GM19025 (cell line): ENCODE measurements at regions not wholly inside any gene's neighbourhood (a gene's known extent, or its start where the extent isn't known, plus 50 kb on each side); places are given as distances from the start of the nearest gene placed in this dataset.
A peak's percentile ranks its signal among the peaks of the same experiment; 100 is the strongest.
"Not testable (repeated sequence)": the region's sequence is repeated elsewhere in the genome, so short reads cannot be mapped to it uniquely, and the experiment has no call there.

Source experiments
- ATAC-seq: cut with Tn5 transposase; IDR thresholded peaks from one replicate; pipeline ENCODE4 v1.9.1; 2021; ENCODE audit warnings: mild to moderate bottlenecking, low read depth, moderate library complexity; ENCODE audit not compliant: unreplicated experiment

DNA sequence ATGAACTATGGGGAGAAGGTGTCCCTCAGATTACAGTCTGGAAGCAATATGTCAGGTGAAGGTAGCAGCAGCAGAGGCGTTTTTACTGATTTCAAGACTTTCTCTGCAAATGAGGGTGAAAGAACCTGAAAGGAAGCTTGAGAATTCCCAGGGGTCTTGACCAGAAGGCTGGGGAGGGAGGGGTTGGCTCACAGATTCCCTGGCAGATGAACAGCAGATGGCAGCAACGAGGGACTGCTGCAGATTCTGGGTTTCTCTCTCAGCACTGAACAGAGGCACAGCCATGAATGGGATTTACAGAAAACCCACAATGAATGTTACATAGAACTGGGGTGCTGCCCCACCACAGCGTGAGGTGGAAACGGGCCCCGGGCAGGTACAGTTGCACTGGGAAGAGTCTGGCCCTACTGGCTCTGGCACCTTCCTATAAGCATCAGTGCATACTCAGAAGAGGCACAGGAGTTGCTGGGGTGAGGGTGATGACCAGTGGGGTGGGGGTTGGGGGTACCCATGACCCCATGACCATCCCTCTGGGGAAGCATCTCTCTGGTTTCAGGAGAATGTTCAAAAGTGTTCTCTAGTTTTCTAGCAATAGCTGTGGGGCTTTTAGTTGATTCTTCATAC, 317.8 kb downstream of the SH2D4B start:
- peak; percentile 75 for ATAC-seq

DNA sequence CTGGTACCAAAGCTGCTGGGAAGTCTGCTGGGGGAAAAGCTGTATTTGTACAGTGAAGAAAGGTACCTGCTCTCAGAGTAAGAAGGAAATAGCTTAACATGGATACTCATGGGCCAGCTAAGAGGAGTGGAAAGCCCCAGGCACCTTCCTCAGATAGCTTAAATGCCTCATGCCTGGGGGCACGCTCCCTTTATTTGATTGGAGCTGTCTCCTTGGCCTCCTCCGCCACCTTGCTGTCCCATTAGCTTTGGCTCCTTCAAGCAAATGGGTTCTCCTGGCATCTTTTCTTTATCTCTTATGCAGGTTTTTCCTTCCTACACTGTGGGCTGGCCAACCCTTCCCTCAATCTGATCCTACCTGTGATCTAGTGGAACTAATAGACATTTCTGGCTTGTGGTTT, 318.5 kb downstream of the SH2D4B start:
- ATAC-seq, result no peak

DNA sequence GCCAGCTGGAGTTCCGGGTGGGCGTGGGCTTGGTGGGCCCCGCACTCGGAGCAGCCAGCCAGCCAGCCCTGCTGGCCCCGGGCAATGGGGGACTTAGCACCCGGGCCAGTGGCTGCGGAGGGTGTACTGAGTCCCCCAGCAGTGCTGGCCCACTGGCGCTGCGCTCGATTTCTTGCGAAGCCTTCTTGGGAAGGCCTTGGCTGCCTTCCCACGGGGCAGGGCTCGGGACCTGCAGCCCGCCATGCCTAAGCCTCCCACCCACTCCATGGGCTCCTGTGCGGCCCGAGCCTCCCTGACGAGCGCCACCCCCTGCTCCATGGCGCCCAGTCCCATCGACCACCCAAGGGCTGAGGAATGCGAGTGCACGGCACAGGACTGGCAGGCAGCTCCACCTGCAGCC, 321.6 kb downstream of the SH2D4B start:
- ATAC-seq, result not testable (repeated sequence)

DNA sequence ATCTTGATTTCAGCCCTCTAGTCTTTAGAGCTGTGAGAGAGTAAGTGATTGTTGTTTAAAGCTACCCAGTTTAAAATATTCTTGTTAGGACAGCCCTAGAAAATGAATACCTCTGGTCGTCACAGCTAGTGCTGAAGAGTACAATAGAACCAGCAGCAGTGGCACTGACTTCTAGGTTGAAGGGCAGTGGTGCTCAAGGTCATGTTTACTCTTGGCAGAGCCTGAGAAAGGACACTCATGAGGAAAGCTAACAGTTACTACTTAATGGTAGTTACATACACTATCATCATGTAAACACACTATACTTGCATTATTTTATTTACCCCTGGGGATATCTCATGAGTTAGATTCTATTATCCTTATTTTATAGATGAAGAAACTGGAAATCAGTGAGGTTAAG, 323.0 kb downstream of the SH2D4B start:
- no peak for ATAC-seq

DNA sequence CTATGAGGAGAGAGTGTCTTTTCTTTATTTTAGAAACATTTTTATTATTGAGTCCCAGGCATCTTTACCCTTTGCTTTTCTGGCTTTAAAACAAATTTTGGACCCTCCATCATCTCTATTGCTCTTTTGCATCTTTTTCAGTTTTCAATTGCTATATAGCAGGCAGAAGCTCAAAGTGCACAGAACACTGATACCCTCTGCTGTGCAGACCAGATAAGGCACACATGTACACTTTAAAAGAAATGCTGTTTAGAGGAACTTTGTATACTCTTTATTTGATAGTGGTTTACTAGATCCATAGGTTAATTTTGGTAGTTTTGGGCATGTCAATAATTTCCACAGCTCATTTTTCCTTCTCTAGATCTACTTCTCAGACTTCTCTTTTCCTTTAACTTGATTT, 324.2 kb downstream of the SH2D4B start:
- ATAC-seq, result no peak

DNA sequence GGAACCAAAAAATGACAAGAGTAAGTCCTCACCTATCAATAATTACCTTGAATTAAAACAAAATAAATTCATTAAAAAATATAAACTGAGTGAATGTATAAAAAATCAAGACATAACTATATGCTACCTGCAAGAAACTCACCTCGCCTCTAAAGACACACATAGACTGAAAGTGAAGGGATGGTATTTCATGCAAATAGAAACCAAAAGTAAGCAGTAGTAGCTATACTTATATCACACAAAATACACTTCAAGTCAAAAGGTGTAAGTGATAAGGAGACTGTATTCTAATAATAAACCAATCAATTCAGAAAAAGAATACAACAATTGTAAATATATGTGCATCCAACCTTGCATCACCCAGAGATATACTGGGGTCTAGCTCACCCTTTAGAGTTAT, 332.6 kb downstream of the SH2D4B start:
- ATAC-seq, result peak; percentile 75

DNA sequence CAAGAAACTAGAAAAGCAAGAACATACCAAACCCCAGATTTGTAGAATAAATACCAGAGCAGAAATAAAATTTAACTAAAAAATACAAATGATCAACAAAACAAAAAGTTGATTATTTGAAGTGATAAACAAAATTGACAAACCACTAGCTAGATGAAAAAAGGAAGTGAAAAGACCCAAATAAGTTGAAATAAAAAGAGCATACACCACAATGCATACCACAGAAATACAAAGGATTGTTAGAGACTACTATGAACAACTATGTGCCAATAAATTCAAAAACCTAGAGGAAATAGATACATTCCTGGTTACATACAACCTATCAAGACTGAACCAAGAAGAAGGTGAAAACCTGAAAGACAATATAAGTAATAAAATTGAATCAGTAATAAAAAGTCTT, 333.4 kb downstream of the SH2D4B start:
- no peak for ATAC-seq

DNA sequence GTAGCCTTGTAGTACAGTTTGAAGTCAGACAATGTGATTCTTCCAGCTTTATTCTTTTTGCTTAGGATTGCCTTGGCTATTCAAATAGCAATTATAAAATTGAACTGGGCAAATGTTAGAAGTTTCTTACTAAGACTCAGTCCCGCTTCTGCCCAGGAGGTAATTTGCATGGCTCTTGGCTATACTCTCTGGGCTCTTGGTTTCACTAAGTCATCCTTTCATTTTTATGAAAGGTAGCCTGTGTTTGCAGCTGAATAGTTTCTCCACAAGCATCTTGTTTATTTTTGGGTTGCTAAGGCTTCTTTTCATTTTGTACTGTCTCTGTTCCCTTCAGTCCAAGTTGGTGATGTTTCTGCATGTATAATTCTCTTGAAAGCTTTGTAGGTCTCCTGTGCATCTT, 340.6 kb downstream of the SH2D4B start:
- peak; percentile 74 for ATAC-seq

DNA sequence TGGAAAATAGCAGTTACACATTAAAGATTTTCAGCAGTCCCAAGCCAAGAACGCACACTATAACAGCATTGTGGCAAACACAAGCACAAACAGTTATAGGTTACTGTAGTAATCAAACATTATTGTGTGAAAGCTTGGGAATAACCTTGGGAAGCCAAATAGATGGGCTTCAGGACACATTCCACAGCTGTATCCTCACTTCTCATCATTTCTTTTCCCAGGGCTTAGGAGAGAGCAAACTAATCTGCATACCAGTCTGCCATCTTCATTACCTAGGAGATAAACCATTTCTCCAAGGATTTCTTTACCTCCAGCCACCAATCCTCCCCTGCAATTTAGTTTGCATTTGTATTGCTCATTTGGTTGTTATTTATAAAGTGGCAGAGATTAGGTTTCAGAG, 352.4 kb downstream of the SH2D4B start:
- ATAC-seq, result no peak

DNA sequence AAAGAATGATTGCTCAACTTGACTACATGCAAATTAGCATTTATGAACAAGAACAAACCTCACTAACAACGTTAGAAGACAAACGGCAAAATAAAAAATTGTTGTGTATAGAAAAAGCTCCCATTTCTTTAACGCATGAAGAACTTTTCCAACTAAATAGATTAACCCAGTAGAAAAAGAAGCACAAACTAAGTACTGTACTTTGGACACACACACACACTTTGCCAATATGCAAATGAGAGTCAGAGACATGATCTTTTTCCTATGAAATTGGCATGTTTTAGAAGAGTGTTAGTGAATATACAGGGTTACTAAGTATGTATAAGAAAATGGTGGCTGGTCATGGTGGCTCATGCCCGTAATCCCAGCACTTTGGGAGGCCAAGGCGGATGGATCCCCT, 355.6 kb downstream of the SH2D4B start:
- ATAC-seq, result no peak

DNA sequence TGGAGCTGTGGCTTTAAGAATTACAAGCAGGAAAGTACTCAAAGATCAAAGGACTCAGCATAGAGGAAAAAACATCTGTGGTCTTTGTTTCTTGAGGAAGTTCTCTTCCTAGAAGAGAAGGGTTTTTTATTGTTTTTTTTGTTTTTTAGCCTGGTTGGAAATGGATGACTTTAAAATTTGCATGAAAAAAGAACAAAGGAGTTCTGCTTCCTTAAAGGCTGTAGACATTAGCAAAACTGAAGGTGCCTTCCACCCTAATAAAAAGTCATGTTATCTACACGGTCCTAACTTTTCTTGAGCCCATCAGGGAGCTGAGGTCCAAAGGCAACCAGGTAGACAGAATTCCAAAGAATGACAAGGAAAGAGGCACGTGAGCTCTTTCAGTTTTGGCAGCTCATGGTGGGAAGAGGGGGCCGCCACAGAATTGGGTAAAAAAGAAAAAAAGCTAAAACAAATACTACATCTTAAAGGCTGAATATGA, 356.6 kb downstream of the SH2D4B start:
- no peak for ATAC-seq

DNA sequence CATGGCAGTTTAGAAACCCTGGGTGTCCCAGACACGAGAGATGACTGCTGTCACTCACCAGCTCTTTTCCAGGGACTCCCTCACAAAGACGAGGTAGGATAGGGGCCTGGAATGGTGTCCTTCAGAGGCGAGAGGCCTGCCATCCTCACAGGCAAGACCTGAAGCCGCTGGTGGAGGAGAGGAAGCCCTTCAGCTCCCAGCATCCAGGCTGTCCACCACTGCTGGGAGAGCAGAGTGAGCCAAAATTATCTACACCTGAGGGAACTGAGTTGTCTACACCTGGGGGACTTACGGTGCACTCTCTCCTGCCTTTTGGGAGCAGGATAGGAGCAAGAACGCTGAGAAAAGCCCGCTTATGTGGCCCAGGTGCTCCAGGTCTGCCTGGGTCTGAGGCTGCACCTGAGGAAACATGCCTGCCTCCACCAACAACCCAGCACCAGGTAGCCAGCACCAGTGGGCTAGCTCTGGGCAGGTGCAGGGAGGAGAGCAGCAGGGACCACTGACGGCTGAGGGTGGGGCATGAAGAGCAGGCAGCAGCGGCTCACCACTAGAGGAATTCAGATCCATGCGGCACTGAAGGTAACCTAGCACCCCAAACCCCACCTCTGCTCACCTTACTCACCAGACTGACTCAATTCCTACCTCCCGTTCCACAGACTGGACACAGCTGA, 357.2 kb downstream of the SH2D4B start:
- ATAC-seq, result no peak

DNA sequence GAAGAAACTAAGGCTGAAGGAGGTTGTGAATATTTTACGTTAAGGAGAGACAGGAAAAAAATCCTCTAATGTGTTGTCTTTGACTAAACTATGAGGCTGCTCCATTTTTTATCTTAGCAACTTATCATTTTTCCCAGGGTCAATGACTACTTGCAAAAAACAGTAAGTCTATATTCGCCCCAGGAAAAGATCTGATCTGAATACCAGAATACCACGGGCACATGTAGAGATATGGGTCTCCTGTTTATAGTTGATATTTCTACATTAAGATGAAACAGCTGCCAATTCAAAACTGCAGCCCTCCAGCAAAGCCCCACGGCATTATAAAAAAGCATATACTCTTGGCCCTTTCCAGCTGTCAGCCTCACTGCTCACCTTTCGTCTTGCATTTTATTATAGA, 358.4 kb downstream of the SH2D4B start:
- no peak for ATAC-seq

DNA sequence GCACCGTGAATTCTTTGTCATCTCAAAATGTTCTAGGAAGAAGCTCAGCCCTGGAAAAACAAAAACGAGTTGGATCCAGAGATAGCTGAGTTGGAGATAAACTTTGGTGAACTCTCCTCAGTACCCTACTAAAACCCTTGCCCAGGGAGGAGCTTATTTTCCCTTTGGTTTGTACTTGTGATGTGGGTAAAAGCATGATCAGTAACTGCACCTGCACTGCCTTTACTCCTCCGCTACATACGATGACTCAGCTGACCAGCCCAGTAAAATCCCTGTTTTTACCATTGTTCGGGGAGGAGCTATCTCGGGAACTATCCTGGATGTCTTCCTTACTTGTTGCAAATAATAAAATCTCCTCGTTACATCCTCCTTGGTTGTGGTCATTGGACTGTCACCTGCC, 359.3 kb downstream of the SH2D4B start:
- ATAC-seq, result no peak

DNA sequence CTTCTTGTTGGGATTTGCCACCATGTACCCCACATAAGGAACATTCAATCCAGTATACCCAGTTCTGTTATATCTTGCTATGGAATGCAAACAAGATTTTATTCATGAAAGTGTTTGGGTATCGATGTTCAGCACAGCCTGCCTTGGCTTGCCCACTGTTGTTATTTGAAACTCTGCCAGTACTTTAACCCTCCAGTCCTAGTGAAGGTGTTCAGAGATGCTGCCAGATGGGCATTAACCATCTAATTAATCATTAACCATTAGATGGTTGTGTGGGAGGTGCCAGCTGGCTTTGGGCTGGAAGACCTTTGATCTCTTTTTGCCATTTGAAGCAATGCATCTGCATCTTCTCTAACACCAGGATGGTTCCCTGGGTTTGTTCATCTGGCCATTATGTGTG, 363.0 kb downstream of the SH2D4B start:
- peak; percentile 68 for ATAC-seq

DNA sequence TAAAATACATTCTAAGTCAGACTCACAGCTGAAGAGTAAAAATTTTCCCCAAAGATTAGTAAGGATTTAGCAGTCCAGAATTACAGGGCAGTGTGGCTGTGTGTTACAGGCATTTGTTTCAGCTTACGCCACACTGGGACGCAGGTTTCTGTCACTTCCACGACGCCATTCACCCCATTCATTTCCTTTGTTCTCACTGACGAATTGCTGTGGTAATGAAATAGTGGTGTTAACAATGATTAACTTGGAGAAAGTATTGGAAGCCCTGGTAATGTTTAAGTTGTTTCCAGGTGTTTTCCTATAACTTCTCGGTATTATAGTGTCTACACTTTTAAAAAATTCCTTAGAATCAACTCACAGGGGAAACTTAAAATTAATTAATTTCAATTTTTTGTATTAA, 370.9 kb downstream of the SH2D4B start:
- ATAC-seq, result no peak

DNA sequence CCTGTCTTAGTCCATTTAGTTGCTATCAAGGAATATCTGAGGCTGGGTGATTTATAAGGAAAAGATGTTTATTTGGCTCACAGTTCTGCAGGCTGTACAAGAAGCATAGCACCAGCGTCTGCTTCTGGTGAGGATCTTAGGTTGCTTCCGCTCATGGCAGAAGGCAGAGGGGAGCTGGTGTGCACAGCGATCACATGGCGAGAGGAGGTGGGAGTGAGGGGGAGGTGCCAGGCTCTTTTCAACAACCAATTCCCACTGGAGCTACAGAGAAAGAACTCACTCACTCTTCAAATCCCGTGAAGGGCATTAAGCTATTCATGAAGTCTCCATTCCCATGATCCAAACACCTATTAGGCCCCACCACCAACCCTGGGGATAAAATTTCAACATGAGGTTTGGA, 371.6 kb downstream of the SH2D4B start:
- no peak for ATAC-seq

DNA sequence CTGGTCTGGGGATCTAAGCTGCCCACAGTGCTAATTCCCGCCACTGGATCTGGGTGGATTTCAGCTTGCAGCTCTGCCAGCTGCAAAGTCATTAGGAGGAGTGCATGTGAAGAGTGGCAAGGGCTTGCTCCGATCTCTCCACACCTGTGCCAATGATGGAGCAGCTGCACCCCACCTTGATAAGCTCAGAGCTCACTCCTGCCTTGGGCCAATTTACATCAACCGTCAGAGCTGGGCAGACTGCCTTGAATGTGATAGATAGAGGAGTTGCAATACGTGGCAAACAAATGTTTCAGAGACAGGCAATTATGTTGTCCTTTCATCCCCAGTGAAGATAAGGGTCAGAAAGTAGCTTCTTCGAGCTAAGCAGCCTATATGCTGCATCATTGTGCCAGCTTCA, 379.9 kb downstream of the SH2D4B start:
- no peak for ATAC-seq

DNA sequence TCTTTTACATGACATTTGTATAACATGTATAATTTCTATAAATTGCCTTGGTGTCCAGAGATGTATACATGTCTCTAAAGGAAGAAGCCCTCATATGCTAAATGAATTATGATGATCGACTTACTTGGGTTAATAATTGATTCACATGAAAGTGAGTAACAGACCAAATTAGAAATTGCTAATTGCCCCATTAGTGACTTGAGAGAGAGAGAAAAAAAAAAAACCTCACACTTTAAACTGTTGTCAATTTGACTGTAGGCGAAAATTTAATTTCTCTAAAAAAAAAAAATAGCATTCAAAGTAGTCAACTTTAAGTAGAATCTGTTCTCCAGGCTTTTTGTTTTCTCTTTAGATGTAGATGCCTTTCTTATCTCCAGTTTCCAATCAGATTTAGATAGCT, 383.3 kb downstream of the SH2D4B start:
- no peak for ATAC-seq

DNA sequence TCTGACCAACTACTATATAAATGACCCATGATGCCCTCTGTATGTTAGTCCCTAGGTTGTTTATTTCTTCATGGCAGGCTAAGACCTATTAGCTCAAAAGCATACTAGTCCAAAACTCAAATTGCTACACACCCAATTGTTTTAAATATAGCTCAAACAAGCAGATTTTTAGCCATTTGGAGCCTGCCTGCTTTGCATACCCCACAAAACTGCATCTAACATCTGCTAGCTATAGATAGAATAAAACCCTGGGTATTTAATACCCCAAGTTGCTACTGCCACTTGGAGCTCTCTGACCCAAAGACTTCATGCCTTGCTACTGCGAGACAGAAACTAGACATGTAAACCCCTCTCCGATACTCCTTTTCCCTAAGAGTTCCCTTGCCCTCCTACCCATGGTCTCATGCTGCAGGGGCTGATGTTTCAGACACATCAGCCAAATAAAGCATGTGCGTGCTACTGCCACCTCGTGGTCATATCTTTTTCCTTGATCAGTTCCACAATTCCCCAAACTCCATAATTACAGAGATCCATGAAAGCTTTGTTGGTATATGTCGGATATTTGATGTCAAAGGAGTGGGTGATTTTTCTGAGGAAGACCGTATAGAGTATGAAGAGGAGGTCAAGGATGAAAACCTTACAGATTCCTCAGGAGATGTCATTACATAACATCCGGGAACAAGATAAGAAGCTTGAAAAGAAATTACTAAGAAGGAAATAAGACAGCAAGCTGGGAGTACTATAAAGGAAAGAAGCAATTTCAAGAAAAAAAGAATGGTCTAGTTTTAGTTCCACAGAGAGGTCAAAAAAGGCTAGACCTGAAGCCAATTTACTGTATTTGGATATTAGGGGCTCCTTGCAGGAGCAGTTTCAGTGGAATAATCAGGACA, 386.6 kb downstream of the SH2D4B start:
- no peak for ATAC-seq

DNA sequence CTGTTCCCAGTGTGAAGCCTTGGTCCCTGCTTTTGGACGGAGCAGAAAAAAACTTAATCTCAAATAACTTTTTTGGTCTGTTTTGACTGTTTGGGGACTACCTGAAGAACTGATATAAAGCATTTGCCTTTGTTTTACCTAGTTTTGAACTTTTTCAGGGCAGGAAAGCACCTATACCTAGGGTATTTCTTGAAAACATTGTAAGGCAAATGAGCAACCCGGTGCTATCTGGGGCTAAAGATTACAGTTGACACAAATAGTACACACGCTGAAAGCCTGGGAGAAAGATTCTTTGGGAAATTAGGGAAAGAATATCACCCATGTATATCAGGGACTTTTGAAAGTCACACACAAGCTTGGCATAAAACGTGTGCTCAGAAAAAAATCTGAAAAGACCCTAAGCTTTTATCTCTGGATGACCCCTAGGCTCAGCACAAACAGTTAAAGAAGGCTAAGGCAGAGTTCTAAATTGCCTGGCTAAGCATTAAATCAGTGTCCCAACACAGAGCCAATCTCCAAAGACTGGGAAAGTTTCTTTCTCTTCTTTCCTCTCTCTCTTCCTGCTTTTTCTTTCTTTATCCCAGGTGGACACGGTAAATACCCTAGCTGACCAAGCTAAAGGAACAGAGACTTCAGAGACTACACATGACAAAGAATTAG, 389.8 kb downstream of the SH2D4B start:
- ATAC-seq, result no peak
